ENCODE measurements at regions not wholly inside any gene's neighbourhood (a gene's known extent, or its start where the extent isn't known, plus 50 kb on each side); places are given as distances from the start of the nearest gene placed in this dataset.

DNA sequence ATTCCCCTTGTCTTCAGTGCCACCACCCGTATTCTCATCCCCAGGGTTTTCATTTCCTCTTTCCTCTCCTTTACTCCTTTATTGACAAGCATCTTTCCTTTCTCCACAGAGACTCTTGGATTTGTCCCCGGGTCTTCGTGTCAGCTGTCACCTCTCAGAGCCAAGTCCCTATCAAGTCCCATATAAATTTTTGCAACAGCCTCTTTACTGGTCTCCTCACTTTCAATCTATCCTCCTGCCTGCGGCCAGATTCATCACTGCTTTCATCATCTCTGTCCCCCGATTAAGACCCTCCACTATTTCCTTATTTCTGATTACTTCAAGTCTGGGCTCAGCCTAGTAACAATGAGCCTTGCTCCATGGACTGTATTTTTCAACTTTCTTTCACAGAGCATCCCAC is 113.8 kb downstream of the CTAGE1 start:
- Histone ChIP-seq H3K4me3 (no peak overlapping the region), H3K36me3 (no peaks in the 10 kb centered on the region), H3K27me3 (no peaks in the 10 kb centered on the region), H3K9me3 (no peaks in the 10 kb centered on the region), H3K4me1 (peaks cover 0 to 7% (median 0%) of the 10 kb centered on the region in 4 donors), H3K27ac (no peak overlapping the region)
- 85 to 89% methylated on average over 5 of the region's 5 CpGs for WGBS, 2 donors (ENCODE audit: low coverage in 1 of 2)
- in situ Hi-C loops (cut with MboI; ENCODE audit: low pct_ligation_motif_present in 1 of 4, low pct_unique_long_range_greater_than_20kb in 1 of 4, low sequenced_read_pairs in 3 of 4) (no loop called here), intact Hi-C loops (cut with DNase I; ENCODE audit: low total_unique reads) (no loop called here)
- TF ChIP-seq, protein P1, sequence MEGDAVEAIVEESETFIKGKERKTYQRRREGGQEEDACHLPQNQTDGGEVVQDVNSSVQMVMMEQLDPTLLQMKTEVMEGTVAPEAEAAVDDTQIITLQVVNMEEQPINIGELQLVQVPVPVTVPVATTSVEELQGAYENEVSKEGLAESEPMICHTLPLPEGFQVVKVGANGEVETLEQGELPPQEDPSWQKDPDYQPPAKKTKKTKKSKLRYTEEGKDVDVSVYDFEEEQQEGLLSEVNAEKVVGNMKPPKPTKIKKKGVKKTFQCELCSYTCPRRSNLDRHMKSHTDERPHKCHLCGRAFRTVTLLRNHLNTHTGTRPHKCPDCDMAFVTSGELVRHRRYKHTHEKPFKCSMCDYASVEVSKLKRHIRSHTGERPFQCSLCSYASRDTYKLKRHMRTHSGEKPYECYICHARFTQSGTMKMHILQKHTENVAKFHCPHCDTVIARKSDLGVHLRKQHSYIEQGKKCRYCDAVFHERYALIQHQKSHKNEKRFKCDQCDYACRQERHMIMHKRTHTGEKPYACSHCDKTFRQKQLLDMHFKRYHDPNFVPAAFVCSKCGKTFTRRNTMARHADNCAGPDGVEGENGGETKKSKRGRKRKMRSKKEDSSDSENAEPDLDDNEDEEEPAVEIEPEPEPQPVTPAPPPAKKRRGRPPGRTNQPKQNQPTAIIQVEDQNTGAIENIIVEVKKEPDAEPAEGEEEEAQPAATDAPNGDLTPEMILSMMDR (IDR thresholded peaks at IDR 0.05) = no peak
- TF ChIP-seq POLR2AphosphoS5 (IDR thresholded peaks at IDR 0.05) = no peak
- TF ChIP-seq POLR2A (IDR thresholded peaks at IDR 0.05) = no peak
- no peak for DNase-seq

DNA sequence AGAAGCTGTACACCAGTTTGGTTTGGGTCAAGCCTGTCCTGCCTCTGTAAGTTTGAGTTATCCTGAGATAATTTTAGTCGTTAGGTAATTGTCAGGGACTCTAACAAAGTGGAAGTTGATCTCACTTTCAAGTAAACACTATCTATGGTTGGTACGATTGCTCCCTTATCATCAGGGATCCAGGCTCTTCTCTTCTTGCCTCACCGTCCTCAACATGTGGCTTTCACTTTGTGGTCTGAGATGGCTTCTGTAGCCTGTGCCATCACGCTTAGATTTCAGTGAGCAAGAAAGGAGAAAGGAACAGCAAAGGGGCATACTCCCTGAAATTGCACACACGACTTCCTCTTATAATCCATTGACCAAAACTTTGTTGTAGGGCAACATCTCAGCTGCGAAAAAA is 115.6 kb downstream of the CTAGE1 start:
- intact Hi-C loops (cut with DNase I; ENCODE audit: low total_unique reads) (no loop called here), in situ Hi-C loops (cut with MboI; ENCODE audit: low pct_ligation_motif_present in 1 of 4, low pct_unique_long_range_greater_than_20kb in 1 of 4, low sequenced_read_pairs in 3 of 4) (no loop called here)
- H3K4me1 ChIP-seq = peaks cover 0 to 7% (median 0%) of the 10 kb centered on the region in 4 donors
- no peak for TF ChIP-seq POLR2AphosphoS5 (IDR thresholded peaks at IDR 0.05)
- no peak for TF ChIP-seq EP300 (IDR thresholded peaks at IDR 0.05; ENCODE audit: low read depth)
- no peak overlapping the region for H3K27ac ChIP-seq
- no peaks in the 10 kb centered on the region for H3K36me3 ChIP-seq
- no peaks in the 10 kb centered on the region for H3K9me3 ChIP-seq
- 59 to 70% methylated on average over 4 to 6 of the region's 6 CpGs for WGBS, 2 donors (ENCODE audit: low coverage in 1 of 2)
- no peaks in the 10 kb centered on the region for H3K27me3 ChIP-seq
- no peak for DNase-seq
- H3K4me3 ChIP-seq = no peak overlapping the region

DNA sequence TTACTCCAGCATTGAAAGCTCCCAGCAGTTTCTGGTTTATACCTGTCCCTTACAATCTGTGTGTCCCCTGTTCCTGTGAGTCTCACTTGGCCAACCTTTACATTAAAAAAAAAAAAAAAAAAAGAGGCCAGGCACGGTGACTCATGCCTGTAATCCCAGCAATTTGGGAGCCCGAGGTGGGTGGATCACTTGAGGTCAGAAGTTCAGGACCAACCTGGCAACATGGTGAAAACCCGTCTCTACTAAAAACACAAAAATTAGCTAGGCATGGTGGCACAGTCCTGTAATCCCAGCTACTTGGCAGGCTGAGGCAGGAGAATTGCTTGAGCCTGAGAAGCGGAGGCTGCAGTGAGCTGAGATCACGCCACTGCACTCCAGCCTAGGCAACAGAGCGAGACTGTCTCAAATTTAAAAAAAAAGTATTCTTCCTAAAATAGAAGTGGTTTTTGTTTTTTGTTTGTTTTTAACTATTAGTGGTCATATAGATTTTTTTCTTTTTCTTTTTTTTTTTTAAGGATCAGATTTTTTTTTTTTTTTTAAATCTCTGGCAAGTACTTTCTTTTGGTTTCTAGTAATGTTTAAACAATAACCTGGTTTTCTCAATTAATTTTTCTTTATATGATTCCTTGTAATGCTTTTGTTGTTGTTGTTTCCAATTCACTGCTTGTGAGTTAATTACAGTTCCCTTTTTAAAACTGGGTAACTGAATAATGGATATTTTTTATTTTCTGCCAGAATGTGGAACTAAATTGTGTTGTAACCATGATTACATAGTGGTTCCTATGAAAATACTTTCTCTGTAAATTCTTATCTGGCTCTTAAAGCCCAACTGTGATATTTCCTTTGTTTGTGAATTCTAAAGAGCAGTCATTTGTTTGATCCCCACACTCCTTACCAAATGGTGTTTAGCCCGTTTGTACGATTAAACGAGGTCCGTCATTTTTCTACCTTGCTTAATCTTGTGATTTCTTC is 116.8 kb downstream of the CTAGE1 start:
- Histone ChIP-seq H3K4me1 (peaks cover 0 to 7% (median 0%) of the 10 kb centered on the region in 4 donors), H3K27me3 (no peaks in the 10 kb centered on the region), H3K4me3 (no peak overlapping the region), H3K36me3 (no peaks in the 10 kb centered on the region), H3K27ac (no peak overlapping the region), H3K9me3 (no peaks in the 10 kb centered on the region)
- intact Hi-C loops (cut with DNase I; ENCODE audit: low total_unique reads) = no loop called here
- TF ChIP-seq, protein P1 (IDR thresholded peaks at IDR 0.05) = no peak
- no peak for TF ChIP-seq EP300 (IDR thresholded peaks at IDR 0.05; ENCODE audit: low read depth)
- no peak for TF ChIP-seq POLR2AphosphoS5 (IDR thresholded peaks at IDR 0.05)
- TF ChIP-seq POLR2A (IDR thresholded peaks at IDR 0.05) = no peak
- 56 to 62% methylated on average over 10 of the region's 10 CpGs for WGBS, 2 donors (ENCODE audit: low coverage in 1 of 2)
- in situ Hi-C loops (cut with MboI; ENCODE audit: low pct_ligation_motif_present in 1 of 4, low pct_unique_long_range_greater_than_20kb in 1 of 4, low sequenced_read_pairs in 3 of 4) = no loop called here
- peak; percentile 42 for DNase-seq

DNA sequence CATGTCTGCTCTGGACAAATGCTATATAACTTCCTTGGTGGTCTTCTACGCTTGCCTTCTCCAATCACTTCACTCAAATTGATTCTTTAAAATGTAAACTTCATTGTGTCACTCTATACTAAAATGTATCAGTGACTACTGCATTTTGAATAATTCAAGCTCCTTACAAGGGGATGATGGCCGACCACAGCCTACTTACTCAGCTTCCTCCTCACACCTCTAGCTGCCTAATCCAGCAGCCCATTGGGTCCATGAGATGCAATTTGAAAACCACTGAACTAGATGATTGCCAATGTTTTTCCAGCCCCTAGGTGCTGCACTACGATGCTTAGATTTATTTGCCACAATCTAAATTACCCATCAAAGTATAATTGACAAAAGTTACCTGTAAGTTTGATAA is 120.7 kb downstream of the CTAGE1 start:
- no peaks in the 10 kb centered on the region for H3K27me3 ChIP-seq
- no peaks in the 10 kb centered on the region for H3K36me3 ChIP-seq
- WGBS, 2 donors (ENCODE audit: low coverage in 1 of 2) = 78 to 96% methylated on average over 3 of the region's 3 CpGs
- H3K4me1 ChIP-seq = peaks cover 0 to 7% (median 0%) of the 10 kb centered on the region in 4 donors
- no peak for TF ChIP-seq POLR2AphosphoS5 (IDR thresholded peaks at IDR 0.05)
- TF ChIP-seq, protein P1 (IDR thresholded peaks at IDR 0.05) = no peak
- no peak for TF ChIP-seq EP300 (IDR thresholded peaks at IDR 0.05; ENCODE audit: low read depth)
- no peak overlapping the region for H3K27ac ChIP-seq
- in situ Hi-C loops (cut with MboI; ENCODE audit: low pct_ligation_motif_present in 1 of 4, low pct_unique_long_range_greater_than_20kb in 1 of 4, low sequenced_read_pairs in 3 of 4) (no loop called here), intact Hi-C loops (cut with DNase I; ENCODE audit: low total_unique reads) (no loop called here)
- H3K9me3 ChIP-seq = no peaks in the 10 kb centered on the region
- H3K4me3 ChIP-seq = no peak overlapping the region
- DNase-seq = no peak

All from transverse colon (tissue), 4 donors.